CD4-positive, alpha-beta T cell (primary cell): ENCODE measurements at regions not wholly inside any gene's neighbourhood (a gene's known extent, or its start where the extent isn't known, plus 50 kb on each side); places are given as distances from the start of the nearest gene placed in this dataset.

Experiments used
- ATAC-seq: fragments of 200-7000 bp; cut with Tn5 transposase; one replicate; pipeline ENCODE4 v1.10.0; 2022; ENCODE audit warnings: mild to moderate bottlenecking; ENCODE audit not compliant: poor library complexity
- CTCF ChIA-PET: fragments of 350-600 bp; sonication (Branson Sonifier 250); formaldehyde crosslinking; loops from one replicate; lab custom pipeline; 2021; ENCODE audit warnings: antibody characterized with exemption, inconsistent platforms; lab: Charles Lee
- POLR2A ChIA-PET: fragments of 350-600 bp; sonication (Branson Sonifier 250); formaldehyde crosslinking; loops from one replicate; lab custom pipeline; 2021; ENCODE audit warnings: antibody characterized with exemption, inconsistent platforms; lab: Charles Lee
- DNase-seq, 14 experiments: peaks; one replicate each; pipeline ENCODE4 v3.0.0-alpha.2; 2013 to 2020; ENCODE audit warnings: mixed read lengths in 2 of 14
- H3K27ac ChIP-seq, 2 donors: one replicate each; pipeline versions ENCODE4 v1.5.1 to v1.7.0; 2013; ENCODE audit warnings: low read length in 2 of 2, low read depth in 1 of 2, mild to moderate bottlenecking in 1 of 2
- H3K27me3 ChIP-seq, 2 experiments: 1 replicate in 1 of 2; 2 replicates in 1 of 2; pipeline versions ENCODE4 v1.6.1 to v1.7.0; 2013; ENCODE audit warnings: low read length in 2 of 2, control low read depth in 1 of 2, mild to moderate bottlenecking in 1 of 2, moderate library complexity in 1 of 2; ENCODE audit not compliant: insufficient read depth in 2 of 2, control insufficient read depth in 1 of 2
- H3K36me3 ChIP-seq: one replicate; pipeline ENCODE4 v1.6.1; 2013; ENCODE audit warnings: low read length, control low read depth; ENCODE audit not compliant: insufficient read depth
- H3K4me1 ChIP-seq: one replicate; pipeline ENCODE4 v1.6.1; 2013; ENCODE audit warnings: low read length, control low read depth; ENCODE audit not compliant: insufficient read depth
- H3K4me3 ChIP-seq: one replicate; pipeline ENCODE4 v1.5.1; 2013; ENCODE audit warnings: mild to moderate bottlenecking, low read length, moderate library complexity
- H3K9me3 ChIP-seq, 2 experiments: 1 replicate in 1 of 2; 2 replicates in 1 of 2; pipeline versions ENCODE4 v1.6.1 to v1.7.0; 2013; ENCODE audit warnings: low read length in 2 of 2, mild to moderate bottlenecking in 2 of 2, control low read depth in 1 of 2, moderate library complexity in 1 of 2; ENCODE audit not compliant: control insufficient read depth in 1 of 2, insufficient read depth in 1 of 2
- H3K27ac Mint-ChIP-seq: one replicate; pipeline ENCODE4 v1.8.0; 2020; ENCODE audit warnings: mixed read lengths
- H3K27me3 Mint-ChIP-seq: one replicate; pipeline ENCODE4 v1.8.0; 2021; ENCODE audit warnings: mixed read lengths
- H3K36me3 Mint-ChIP-seq: one replicate; pipeline ENCODE4 v1.8.0; 2021; ENCODE audit warnings: low read depth, mixed read lengths
- H3K4me1 Mint-ChIP-seq: one replicate; pipeline ENCODE4 v1.8.0; 2021; ENCODE audit warnings: low read depth, mixed read lengths
- H3K4me3 Mint-ChIP-seq: one replicate; pipeline ENCODE4 v1.8.0; 2020; ENCODE audit warnings: mild to moderate bottlenecking, mixed read lengths
- H3K9me3 Mint-ChIP-seq: one replicate; pipeline ENCODE4 v1.8.0; 2020; ENCODE audit warnings: mixed read lengths
- intact Hi-C, 2 experiments: fragments of 100-400 bp; cut with DNase I in 1 of 2; cut with micrococcal nuclease in 1 of 2; formaldehyde crosslinking; loops; one replicate each; pipeline versions ENCODE4 v1.15.1 to v1.9.0; 2023 to 2025; cut with DNase I, micrococcal nuclease
- TF ChIP-seq, protein P1 (sequence below): fragments of 200-600 bp; IDR thresholded peaks from one replicate; pipeline ENCODE4 v1.8.0; 2022; ENCODE audit warnings: antibody characterized with exemption, mild to moderate bottlenecking

DNA sequence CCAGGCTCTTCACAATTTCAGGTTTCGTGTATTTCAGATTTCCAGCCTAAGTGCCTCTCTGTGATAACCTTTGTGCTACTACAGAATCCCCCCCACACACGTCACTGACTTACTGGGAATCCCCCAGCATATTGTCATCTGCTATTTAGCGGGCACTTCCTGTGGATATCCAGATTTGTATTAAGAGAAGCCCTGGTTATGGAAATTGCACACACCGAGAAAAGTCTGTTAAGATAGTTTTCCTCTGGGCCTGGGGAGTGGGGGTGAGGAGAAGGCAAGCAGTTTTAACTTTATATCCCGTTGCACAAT, 269.9 kb downstream of the MED10 start:
- H3K9me3 ChIP-seq, result peaks cover 0 to 3% of the 10 kb centered on the region in 2 experiments
- TF ChIP-seq, protein P1, sequence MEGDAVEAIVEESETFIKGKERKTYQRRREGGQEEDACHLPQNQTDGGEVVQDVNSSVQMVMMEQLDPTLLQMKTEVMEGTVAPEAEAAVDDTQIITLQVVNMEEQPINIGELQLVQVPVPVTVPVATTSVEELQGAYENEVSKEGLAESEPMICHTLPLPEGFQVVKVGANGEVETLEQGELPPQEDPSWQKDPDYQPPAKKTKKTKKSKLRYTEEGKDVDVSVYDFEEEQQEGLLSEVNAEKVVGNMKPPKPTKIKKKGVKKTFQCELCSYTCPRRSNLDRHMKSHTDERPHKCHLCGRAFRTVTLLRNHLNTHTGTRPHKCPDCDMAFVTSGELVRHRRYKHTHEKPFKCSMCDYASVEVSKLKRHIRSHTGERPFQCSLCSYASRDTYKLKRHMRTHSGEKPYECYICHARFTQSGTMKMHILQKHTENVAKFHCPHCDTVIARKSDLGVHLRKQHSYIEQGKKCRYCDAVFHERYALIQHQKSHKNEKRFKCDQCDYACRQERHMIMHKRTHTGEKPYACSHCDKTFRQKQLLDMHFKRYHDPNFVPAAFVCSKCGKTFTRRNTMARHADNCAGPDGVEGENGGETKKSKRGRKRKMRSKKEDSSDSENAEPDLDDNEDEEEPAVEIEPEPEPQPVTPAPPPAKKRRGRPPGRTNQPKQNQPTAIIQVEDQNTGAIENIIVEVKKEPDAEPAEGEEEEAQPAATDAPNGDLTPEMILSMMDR, result no peak
- no peaks in the 10 kb centered on the region for H3K4me1 ChIP-seq
- H3K27ac ChIP-seq, result no peak overlapping the region
- H3K27me3 ChIP-seq, result no peaks in the 10 kb centered on the region
- DNase-seq (no peak), ATAC-seq (no peak)
- intact Hi-C loops, result no loop called here
- H3K36me3 ChIP-seq, result no peaks in the 10 kb centered on the region
- Mint-ChIP-seq H3K27me3 (peaks cover under 1% of the 10 kb centered on the region), H3K9me3 (no peaks in the 10 kb centered on the region), H3K27ac (no peak overlapping the region), H3K4me3 (no peak overlapping the region), H3K36me3 (no peaks in the 10 kb centered on the region), H3K4me1 (no peaks in the 10 kb centered on the region)
- ChIA-PET CTCF (no interaction called here), POLR2A (no interaction called here)
- no peak overlapping the region for H3K4me3 ChIP-seq

DNA sequence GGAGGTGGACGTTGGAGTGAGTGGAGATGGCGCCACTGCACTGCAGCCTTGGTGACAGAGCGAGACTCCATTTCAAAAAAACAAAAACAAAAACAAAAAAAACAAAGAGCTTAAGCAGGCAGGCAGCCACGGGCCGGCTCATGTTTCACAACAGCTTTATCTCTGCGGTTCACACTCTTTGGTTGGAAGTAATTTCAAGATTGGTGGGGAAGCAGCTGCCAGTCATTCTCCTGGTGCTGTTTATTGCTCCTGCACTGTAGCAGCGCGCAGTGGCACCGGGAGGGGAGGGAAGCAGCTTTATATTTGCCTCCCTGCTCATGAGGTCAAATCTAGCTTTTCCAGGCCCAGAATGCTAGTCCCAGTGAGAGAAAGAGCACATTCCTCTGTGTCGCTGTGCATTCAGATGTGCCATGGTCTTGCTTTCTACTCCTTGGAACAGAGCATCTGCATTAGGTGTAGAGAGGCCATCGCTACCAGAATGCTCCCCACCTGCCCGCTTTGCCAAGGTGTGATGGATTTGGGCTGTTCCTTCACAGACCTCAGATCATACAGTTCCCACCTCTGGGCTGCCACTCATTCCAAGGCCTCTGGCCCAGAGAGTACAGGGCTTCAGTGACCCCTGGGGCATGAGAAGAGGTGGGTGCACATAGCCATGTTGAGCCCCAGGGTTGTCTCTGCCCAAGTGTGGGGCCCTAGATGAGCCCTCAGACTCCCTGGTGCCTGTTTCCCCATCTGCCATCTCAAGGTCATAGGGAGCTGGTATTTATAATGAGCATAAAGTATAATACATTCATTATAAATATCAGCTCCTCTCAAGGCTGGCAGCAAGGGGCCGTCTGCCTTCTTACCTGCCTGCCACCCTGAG, 270.4 kb downstream of the MED10 start:
- H3K4me1 Mint-ChIP-seq, result no peaks in the 10 kb centered on the region
- no peaks in the 10 kb centered on the region for H3K36me3 Mint-ChIP-seq
- no peaks in the 10 kb centered on the region for H3K36me3 ChIP-seq
- no peaks in the 10 kb centered on the region for H3K27me3 Mint-ChIP-seq
- no peak overlapping the region for H3K4me3 ChIP-seq
- H3K4me1 ChIP-seq, result no peaks in the 10 kb centered on the region
- TF ChIP-seq, protein P1, result no peak
- H3K4me3 Mint-ChIP-seq, result no peak overlapping the region
- no peak overlapping the region for H3K27ac Mint-ChIP-seq
- H3K9me3 Mint-ChIP-seq, result no peaks in the 10 kb centered on the region
- no peak overlapping the region for H3K27ac ChIP-seq
- ATAC-seq (no peak), DNase-seq (no peak)
- intact Hi-C loops, result no loop called here
- CTCF ChIA-PET, result no interaction called here
- POLR2A ChIA-PET, result no interaction called here
- H3K9me3 ChIP-seq, result peaks cover 0 to 3% of the 10 kb centered on the region in 2 experiments
- H3K27me3 ChIP-seq, result no peaks in the 10 kb centered on the region

DNA sequence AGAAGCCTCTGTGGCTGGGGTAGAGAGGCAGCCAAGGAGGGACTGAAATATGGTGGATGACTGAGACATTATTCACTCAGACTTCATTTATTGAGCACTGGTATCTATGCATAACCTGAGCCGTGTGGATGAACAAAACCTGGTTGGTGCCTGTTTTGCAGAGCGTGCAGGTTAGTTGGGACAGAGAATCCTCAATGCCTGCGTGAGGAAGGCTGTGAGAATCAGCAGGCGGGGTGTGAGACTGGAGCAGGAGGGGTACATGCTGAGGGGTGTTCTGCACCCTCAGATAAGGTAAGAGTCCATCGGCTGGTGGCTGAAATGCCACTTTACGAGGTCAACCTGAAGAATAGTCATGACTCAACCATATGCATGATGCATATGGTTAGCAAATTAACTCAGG, 271.6 kb downstream of the MED10 start:
- H3K9me3 Mint-ChIP-seq, result no peaks in the 10 kb centered on the region
- Histone ChIP-seq H3K4me3 (no peak overlapping the region), H3K27me3 (no peaks in the 10 kb centered on the region), H3K9me3 (peaks cover 0 to 3% of the 10 kb centered on the region in 2 experiments), H3K27ac (no peak overlapping the region), H3K36me3 (no peaks in the 10 kb centered on the region), H3K4me1 (no peaks in the 10 kb centered on the region)
- DNase-seq, result no peak
- ATAC-seq, result no peak
- no peak overlapping the region for H3K4me3 Mint-ChIP-seq
- H3K27me3 Mint-ChIP-seq, result no peaks in the 10 kb centered on the region
- no peak overlapping the region for H3K27ac Mint-ChIP-seq
- H3K4me1 Mint-ChIP-seq, result no peaks in the 10 kb centered on the region
- CTCF ChIA-PET, result no interaction called here
- TF ChIP-seq, protein P1, result no peak
- POLR2A ChIA-PET, result no interaction called here
- intact Hi-C loops, result no loop called here
- H3K36me3 Mint-ChIP-seq, result no peaks in the 10 kb centered on the region
